ENCODE measurements at regions not wholly inside any gene's neighbourhood (a gene's known extent, or its start where the extent isn't known, plus 50 kb on each side); places are given as distances from the start of the nearest gene placed in this dataset.

DNA sequence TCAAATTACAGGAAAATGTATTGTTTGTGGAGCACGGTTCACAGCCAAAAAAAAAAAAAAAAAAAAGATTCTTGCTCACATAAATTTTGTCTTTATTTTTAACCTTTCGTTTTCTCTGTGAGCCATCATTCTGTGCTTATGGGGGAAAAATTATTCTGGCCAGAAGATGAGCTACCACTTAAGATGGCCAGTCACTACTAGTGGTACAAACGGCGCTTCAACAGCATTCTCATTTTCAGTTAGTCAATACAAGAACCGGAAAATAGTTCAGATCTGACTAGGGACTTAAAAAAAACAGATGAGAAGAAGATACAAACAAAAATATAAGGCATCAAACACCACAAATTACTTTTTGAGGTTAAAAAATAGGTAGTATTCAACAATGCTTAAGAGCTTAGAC lies 158.6 kb upstream of the CNTN5 start:
- Histone ChIP-seq H3K4me1 (ENCODE audit: control insufficient read depth in 1 of 2, insufficient read depth in 2 of 2, low read depth in 1 of 2, low read length in 1 of 2) (no peaks in the 10 kb centered on the region), H3K27me3 (ENCODE audit: insufficient read depth) (no peaks in the 10 kb centered on the region), H3K4me3 (ENCODE audit: low read depth in 2 of 2, low read length in 1 of 2) (no peak overlapping the region), H4K20me1 (ENCODE audit: insufficient read depth) (no peaks in the 10 kb centered on the region), H3K79me2 (ENCODE audit: insufficient read depth) (no peaks in the 10 kb centered on the region), H3K4me2 (no peak overlapping the region), H3K27ac (ENCODE audit: low read depth in 2 of 2, low read length in 1 of 2) (no peak overlapping the region), H3K9me2 (no peaks in the 10 kb centered on the region), H3K9me3 (no peaks in the 10 kb centered on the region), H3K9ac (no peak overlapping the region), H3F3A (replicated peaks; ENCODE audit: insufficient read depth) (no peaks in the 10 kb centered on the region), H2AFZ (ENCODE audit: low read depth) (no peak overlapping the region), H3K36me3 (replicated peaks in 1 of 2; ENCODE audit: control insufficient read depth in 1 of 2, insufficient read depth in 2 of 2, low read length in 1 of 2) (no peaks in the 10 kb centered on the region)
- DNase-seq = no peak
- CTCF ChIA-PET = no interaction called here
- TF ChIP-seq, protein P1, sequence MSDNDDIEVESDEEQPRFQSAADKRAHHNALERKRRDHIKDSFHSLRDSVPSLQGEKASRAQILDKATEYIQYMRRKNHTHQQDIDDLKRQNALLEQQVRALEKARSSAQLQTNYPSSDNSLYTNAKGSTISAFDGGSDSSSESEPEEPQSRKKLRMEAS (IDR thresholded peaks at IDR 0.05; ENCODE audit: low read depth) = no peak
- no peak for TF ChIP-seq RAD21 (IDR thresholded peaks at IDR 0.05; ENCODE audit: low read length)
- TF ChIP-seq TCF12 (IDR thresholded peaks at IDR 0.05) = no peak
- TF ChIP-seq SMC3 (IDR thresholded peaks at IDR 0.05; ENCODE audit: low read depth, low read length) = no peak
- TF ChIP-seq FOXM1 (IDR thresholded peaks at IDR 0.05; ENCODE audit: low read depth) = no peak
- no peak for TF ChIP-seq YY1 (IDR thresholded peaks at IDR 0.05; ENCODE audit: low read depth)
- TF ChIP-seq, protein P2, sequence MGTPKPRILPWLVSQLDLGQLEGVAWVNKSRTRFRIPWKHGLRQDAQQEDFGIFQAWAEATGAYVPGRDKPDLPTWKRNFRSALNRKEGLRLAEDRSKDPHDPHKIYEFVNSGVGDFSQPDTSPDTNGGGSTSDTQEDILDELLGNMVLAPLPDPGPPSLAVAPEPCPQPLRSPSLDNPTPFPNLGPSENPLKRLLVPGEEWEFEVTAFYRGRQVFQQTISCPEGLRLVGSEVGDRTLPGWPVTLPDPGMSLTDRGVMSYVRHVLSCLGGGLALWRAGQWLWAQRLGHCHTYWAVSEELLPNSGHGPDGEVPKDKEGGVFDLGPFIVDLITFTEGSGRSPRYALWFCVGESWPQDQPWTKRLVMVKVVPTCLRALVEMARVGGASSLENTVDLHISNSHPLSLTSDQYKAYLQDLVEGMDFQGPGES (IDR thresholded peaks at IDR 0.05; ENCODE audit: low read depth, low read length) = no peak
- TF ChIP-seq SIN3A (IDR thresholded peaks at IDR 0.05; ENCODE audit: borderline replicate concordance, low read depth, low read length) = no peak
- TF ChIP-seq CHD2 (IDR thresholded peaks at IDR 0.05; ENCODE audit: low read length, partially characterized antibody) = no peak
- TF ChIP-seq MEF2A (IDR thresholded peaks at IDR 0.05; ENCODE audit: borderline replicate concordance, low read depth) = no peak
- no peak for TF ChIP-seq NFIC (IDR thresholded peaks at IDR 0.05; ENCODE audit: borderline replicate concordance)
- TF ChIP-seq, protein P3, sequence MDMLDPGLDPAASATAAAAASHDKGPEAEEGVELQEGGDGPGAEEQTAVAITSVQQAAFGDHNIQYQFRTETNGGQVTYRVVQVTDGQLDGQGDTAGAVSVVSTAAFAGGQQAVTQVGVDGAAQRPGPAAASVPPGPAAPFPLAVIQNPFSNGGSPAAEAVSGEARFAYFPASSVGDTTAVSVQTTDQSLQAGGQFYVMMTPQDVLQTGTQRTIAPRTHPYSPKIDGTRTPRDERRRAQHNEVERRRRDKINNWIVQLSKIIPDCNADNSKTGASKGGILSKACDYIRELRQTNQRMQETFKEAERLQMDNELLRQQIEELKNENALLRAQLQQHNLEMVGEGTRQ (IDR thresholded peaks at IDR 0.05; ENCODE audit: borderline replicate concordance, low read depth, low read length) = no peak
- TF ChIP-seq, protein P4, sequence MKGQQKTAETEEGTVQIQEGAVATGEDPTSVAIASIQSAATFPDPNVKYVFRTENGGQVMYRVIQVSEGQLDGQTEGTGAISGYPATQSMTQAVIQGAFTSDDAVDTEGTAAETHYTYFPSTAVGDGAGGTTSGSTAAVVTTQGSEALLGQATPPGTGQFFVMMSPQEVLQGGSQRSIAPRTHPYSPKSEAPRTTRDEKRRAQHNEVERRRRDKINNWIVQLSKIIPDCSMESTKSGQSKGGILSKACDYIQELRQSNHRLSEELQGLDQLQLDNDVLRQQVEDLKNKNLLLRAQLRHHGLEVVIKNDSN (IDR thresholded peaks at IDR 0.05; ENCODE audit: borderline replicate concordance, low read depth) = no peak
- TF ChIP-seq JUND (IDR thresholded peaks at IDR 0.05) = no peak
- no peak for TF ChIP-seq EP300 (IDR thresholded peaks at IDR 0.05; ENCODE audit: borderline replicate concordance in 1 of 2, low read depth in 1 of 2, low read length in 1 of 2)
- WGBS (ENCODE audit: low lambda C conversion rate) = 12% methylated on average over 5 of the region's 5 CpGs
- POLR2A ChIA-PET = no interaction called here

DNA sequence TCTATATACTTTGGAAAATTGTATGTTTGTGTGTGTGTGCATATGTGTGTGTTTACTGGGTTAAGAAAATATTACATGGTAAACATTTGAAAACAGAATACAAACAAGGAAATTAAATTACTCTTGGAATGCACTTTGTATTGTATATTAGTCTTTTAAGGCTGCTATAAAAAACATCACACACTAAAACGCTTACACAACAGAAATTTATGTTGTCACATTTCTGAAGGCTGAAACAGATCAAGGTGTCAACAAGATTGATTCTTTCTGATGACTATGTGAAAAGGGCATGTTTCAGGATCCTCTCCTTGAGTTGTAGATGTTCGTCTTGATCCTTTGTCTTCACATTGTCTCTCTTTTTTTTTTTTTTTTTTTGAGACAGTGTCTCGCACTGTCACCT lies 149.1 kb upstream of the CNTN5 start:
- Histone ChIP-seq H3K4me2 (no peak overlapping the region), H2AFZ (ENCODE audit: low read depth) (no peak overlapping the region), H3K9ac (no peak overlapping the region), H3K9me2 (no peaks in the 10 kb centered on the region), H3K4me1 (ENCODE audit: control insufficient read depth in 1 of 2, insufficient read depth in 2 of 2, low read depth in 1 of 2, low read length in 1 of 2) (no peaks in the 10 kb centered on the region), H3K4me3 (ENCODE audit: low read depth in 2 of 2, low read length in 1 of 2) (no peak overlapping the region), H3K9me3 (no peaks in the 10 kb centered on the region), H3K79me2 (ENCODE audit: insufficient read depth) (no peaks in the 10 kb centered on the region), H3F3A (replicated peaks; ENCODE audit: insufficient read depth) (no peaks in the 10 kb centered on the region), H4K20me1 (ENCODE audit: insufficient read depth) (no peaks in the 10 kb centered on the region), H3K36me3 (replicated peaks in 1 of 2; ENCODE audit: control insufficient read depth in 1 of 2, insufficient read depth in 2 of 2, low read length in 1 of 2) (no peaks in the 10 kb centered on the region), H3K27me3 (ENCODE audit: insufficient read depth) (no peaks in the 10 kb centered on the region), H3K27ac (ENCODE audit: low read depth in 2 of 2, low read length in 1 of 2) (no peak overlapping the region)
- ChIA-PET CTCF (no interaction called here), POLR2A (no interaction called here)
- no peak for DNase-seq
- 25% methylated on average over 3 of the region's 3 CpGs for WGBS (ENCODE audit: low lambda C conversion rate)
- no peak for TF ChIP-seq TEAD4 (IDR thresholded peaks at IDR 0.05; ENCODE audit: borderline replicate concordance, insufficient read depth)
- TF ChIP-seq TCF12 (IDR thresholded peaks at IDR 0.05) = no peak
- TF ChIP-seq CHD2 (IDR thresholded peaks at IDR 0.05; ENCODE audit: low read length, partially characterized antibody) = no peak
- TF ChIP-seq YY1 (IDR thresholded peaks at IDR 0.05; ENCODE audit: low read depth) = no peak
- TF ChIP-seq GABPA (IDR thresholded peaks at IDR 0.05; ENCODE audit: low read depth) = no peak
- TF ChIP-seq, protein P4 (IDR thresholded peaks at IDR 0.05; ENCODE audit: borderline replicate concordance, low read depth) = no peak
- TF ChIP-seq, protein P3 (IDR thresholded peaks at IDR 0.05; ENCODE audit: borderline replicate concordance, low read depth, low read length) = no peak
- TF ChIP-seq EP300 (IDR thresholded peaks at IDR 0.05; ENCODE audit: borderline replicate concordance in 1 of 2, low read depth in 1 of 2, low read length in 1 of 2) = no peak
- TF ChIP-seq, protein P5, sequence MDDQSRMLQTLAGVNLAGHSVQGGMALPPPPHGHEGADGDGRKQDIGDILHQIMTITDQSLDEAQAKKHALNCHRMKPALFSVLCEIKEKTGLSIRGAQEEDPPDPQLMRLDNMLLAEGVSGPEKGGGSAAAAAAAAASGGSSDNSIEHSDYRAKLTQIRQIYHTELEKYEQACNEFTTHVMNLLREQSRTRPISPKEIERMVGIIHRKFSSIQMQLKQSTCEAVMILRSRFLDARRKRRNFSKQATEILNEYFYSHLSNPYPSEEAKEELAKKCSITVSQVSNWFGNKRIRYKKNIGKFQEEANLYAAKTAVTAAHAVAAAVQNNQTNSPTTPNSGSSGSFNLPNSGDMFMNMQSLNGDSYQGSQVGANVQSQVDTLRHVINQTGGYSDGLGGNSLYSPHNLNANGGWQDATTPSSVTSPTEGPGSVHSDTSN (IDR thresholded peaks at IDR 0.05) = no peak
- TF ChIP-seq FOXM1 (IDR thresholded peaks at IDR 0.05; ENCODE audit: low read depth) = no peak
- TF ChIP-seq MEF2A (IDR thresholded peaks at IDR 0.05; ENCODE audit: borderline replicate concordance, low read depth) = no peak
- no peak for TF ChIP-seq RFX5 (IDR thresholded peaks at IDR 0.05; ENCODE audit: low read length)
- TF ChIP-seq EZH2phosphoT487 (IDR thresholded peaks at IDR 0.05; ENCODE audit: borderline replicate concordance, low read depth) = no peak
- TF ChIP-seq, protein P1 (IDR thresholded peaks at IDR 0.05; ENCODE audit: low read depth) = no peak
- no peak for TF ChIP-seq SIN3A (IDR thresholded peaks at IDR 0.05; ENCODE audit: borderline replicate concordance, low read depth, low read length)

Data from SK-N-SH (cell line).